ENCODE measurements at regions not wholly inside any gene's neighbourhood (a gene's known extent, or its start where the extent isn't known, plus 50 kb on each side); places are given as distances from the start of the nearest gene placed in this dataset.
"Not testable (repeated sequence)": the region's sequence is repeated elsewhere in the genome, so short reads cannot be mapped to it uniquely, and the experiment has no call there.

GRCh38 chr5:104909803-104910202 is 1347.2 kb upstream of the NUDT12 start:
- no peak overlapping the region for H3K27ac ChIP-seq
- TF ChIP-seq CTCF (IDR thresholded peaks at IDR 0.05): no peak
- DNase-seq (ENCODE audit: low spot score): no peak

GRCh38 chr5:104904561-104904960 is 1342.0 kb upstream of the NUDT12 start:
- no peak for DNase-seq (ENCODE audit: low spot score)
- Histone ChIP-seq H3K27ac (no peak overlapping the region), H3K4me3 (no peak overlapping the region)
- no peak for TF ChIP-seq CTCF (IDR thresholded peaks at IDR 0.05)

More at GRCh38 chr5:104909803-104910202, 1347.2 kb upstream of the NUDT12 start:
- no peak overlapping the region for H3K4me3 ChIP-seq

DNA sequence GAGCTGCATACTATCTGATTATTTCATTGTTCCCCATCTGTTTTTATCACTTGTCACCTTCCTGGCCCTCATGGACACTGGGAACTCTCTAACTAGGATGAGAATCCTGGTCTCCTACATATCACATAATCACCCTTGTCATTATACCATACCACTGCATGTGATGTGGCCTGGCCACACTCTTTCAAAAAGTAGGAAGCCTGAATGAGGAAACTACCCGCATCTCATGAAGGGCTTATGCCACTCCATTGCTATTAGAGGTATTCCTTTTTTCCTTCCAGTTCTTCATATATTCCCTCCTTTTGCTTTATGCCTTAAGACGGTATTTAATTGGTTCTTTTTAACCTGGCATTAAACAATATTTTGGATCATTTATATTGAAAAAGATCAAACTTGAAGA is 1341.4 kb upstream of the NUDT12 start:
- no peak for DNase-seq (ENCODE audit: low spot score)
- no peak overlapping the region for H3K4me3 ChIP-seq
- no peak overlapping the region for H3K27ac ChIP-seq
- TF ChIP-seq CTCF (IDR thresholded peaks at IDR 0.05): no peak

GRCh38 chr5:104891596-104891995 is 1329.0 kb upstream of the NUDT12 start:
- Histone ChIP-seq H3K4me3 (no peak overlapping the region), H3K27ac (no peak overlapping the region)
- DNase-seq (ENCODE audit: low spot score): no peak
- no peak for TF ChIP-seq CTCF (IDR thresholded peaks at IDR 0.05)

GRCh38 chr5:104890767-104891166 is 1328.2 kb upstream of the NUDT12 start:
- Histone ChIP-seq H3K27ac (no peak overlapping the region), H3K4me3 (no peak overlapping the region)
- DNase-seq (ENCODE audit: low spot score): no peak
- TF ChIP-seq CTCF (IDR thresholded peaks at IDR 0.05): no peak

DNA sequence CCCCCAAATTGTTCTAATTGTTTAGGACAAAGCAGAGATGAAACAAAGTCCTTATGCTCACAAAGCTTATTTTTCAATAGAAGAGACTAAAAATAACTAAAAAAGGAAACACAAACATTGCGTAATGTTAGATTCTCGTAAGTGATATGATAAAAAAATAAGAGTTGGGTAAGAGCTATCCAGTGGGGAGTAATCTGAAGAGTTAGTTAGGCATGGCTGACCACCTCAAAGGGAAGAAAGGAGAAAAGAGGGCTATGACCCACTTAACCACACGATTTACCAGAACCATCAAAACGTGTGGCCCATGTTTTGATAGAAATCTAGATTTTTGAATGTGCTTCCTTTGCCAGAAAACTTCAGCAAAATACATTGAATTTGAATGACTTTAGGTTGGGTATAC is 1296.8 kb upstream of the NUDT12 start:
- Histone ChIP-seq H3K4me3 (no peak overlapping the region), H3K27ac (no peak overlapping the region)
- no peak for DNase-seq (ENCODE audit: low spot score)
- TF ChIP-seq CTCF (IDR thresholded peaks at IDR 0.05): no peak

GRCh38 chr5:104852099-104852498 is 1289.5 kb upstream of the NUDT12 start:
- not testable (repeated sequence) for H3K27ac ChIP-seq; H3K4me3 ChIP-seq; DNase-seq (ENCODE audit: low spot score)

GRCh38 chr5:104845541-104845940 is 1283.0 kb upstream of the NUDT12 start:
- Histone ChIP-seq H3K4me3 (no peak overlapping the region), H3K27ac (no peak overlapping the region)
- no peak for TF ChIP-seq CTCF (IDR thresholded peaks at IDR 0.05)
- no peak for DNase-seq (ENCODE audit: low spot score)
